Activated CD4-positive, alpha-beta T cell treated with anti-CD3 and anti-CD28 coated beads, Interleukin-2, amount 10 ng/mL, durations not matched to agents 7 days and 5 days (primary cell): ENCODE measurements at regions not wholly inside any gene's neighbourhood (a gene's known extent, or its start where the extent isn't known, plus 50 kb on each side); places are given as distances from the start of the nearest gene placed in this dataset.
"Not testable (repeated sequence)": the region's sequence is repeated elsewhere in the genome, so short reads cannot be mapped to it uniquely, and the experiment has no call there.

Experiments
- CTCF ChIA-PET: fragments of 350-600 bp; sonication (Branson Sonifier 250); formaldehyde crosslinking; loops from one replicate; lab custom pipeline; 2021; ENCODE audit warnings: antibody characterized with exemption; lab: Charles Lee
- POLR2A ChIA-PET: fragments of 350-600 bp; sonication (Branson Sonifier 250); formaldehyde crosslinking; loops from one replicate; lab custom pipeline; 2021; ENCODE audit warnings: antibody characterized with exemption; lab: Charles Lee
- DNase-seq: peaks from one replicate; pipeline ENCODE4 v3.0.0-alpha.2; 2020
- H3K27ac Mint-ChIP-seq: one replicate; pipeline ENCODE4 v1.8.0; 2021; ENCODE audit warnings: mild to moderate bottlenecking, moderate library complexity, mixed read lengths
- H3K27me3 Mint-ChIP-seq: one replicate; pipeline ENCODE4 v1.8.0; 2021; ENCODE audit warnings: mixed read lengths
- H3K36me3 Mint-ChIP-seq: one replicate; pipeline ENCODE4 v1.8.0; 2021; ENCODE audit warnings: low read depth, mixed read lengths
- H3K4me1 Mint-ChIP-seq: one replicate; pipeline ENCODE4 v1.8.0; 2021; ENCODE audit warnings: mixed read lengths
- H3K4me3 Mint-ChIP-seq: one replicate; pipeline ENCODE4 v1.8.0; 2021; ENCODE audit warnings: mild to moderate bottlenecking, moderate library complexity, mixed read lengths
- H3K9me3 Mint-ChIP-seq: one replicate; pipeline ENCODE4 v1.8.0; 2021; ENCODE audit warnings: mixed read lengths

DNA sequence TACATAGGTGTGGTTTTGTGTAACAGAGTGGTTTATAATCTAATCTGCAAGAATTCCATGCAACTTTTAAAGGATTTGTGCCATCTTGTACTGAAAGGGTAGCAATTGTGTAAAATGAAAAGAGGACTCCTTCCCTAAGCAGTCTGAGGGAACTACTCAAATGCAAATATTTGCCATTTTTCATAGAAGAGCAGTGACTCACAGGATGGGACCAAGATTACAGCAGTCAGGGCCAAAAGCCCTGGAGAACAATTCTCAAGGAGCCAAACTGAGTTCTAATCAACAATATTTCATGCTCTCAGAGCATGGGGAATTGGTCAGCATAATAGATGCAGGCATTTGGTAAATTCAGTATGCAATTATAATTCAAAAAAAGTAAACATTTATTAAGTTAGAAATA is 495.8 kb downstream of the CHSY3 start:
- Mint-ChIP-seq H3K27me3 (no peaks in the 10 kb centered on the region), H3K9me3 (no peaks in the 10 kb centered on the region), H3K27ac (no peak overlapping the region), H3K4me1 (no peaks in the 10 kb centered on the region), H3K36me3 (no peaks in the 10 kb centered on the region), H3K4me3 (no peak overlapping the region)
- ChIA-PET CTCF (no interaction called here), POLR2A (no interaction called here)
- no peak for DNase-seq

DNA sequence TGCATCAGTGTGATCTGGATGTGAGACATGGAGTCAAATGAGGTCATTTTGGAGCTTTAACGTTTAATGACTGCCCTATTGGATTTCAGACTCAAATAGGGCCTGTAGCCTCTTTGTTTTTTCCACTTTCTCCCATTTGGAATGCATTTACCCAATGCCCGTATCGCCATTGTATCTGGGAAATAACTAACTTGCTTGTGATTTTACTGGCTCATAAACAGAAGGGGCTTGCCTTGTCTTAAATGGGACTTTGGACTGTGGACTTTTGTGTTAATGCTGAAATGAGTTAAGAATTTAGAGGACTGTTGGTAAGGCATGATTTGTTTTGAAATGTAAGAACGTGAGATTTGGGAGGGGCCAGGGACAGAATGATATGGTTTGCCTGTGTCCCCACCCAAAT is 494.6 kb downstream of the CHSY3 start:
- no peak for DNase-seq
- Mint-ChIP-seq H3K36me3 (no peaks in the 10 kb centered on the region), H3K4me1 (no peaks in the 10 kb centered on the region), H3K9me3 (no peaks in the 10 kb centered on the region), H3K27me3 (no peaks in the 10 kb centered on the region), H3K27ac (no peak overlapping the region), H3K4me3 (no peak overlapping the region)
- POLR2A ChIA-PET, result no interaction called here
- CTCF ChIA-PET, result no interaction called here

DNA sequence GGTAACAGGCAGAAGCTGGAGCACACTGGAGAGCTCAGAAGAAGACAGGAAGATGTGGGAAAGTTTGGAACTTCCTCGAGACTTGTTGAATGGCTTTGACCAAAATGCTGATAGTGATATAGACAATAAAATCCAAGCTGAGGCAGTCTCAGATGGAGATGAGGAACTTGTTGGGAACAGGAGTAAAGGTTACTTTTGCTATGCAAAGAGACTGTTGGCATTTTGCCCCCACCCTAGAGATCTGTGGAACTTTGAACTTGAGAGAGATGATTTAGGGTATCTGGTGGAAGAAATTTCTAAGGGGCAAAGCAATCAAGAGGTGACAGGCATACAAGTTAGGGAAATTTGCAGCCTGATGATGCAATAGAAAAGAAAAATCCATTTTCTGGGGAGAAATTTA is 493.5 kb downstream of the CHSY3 start:
- H3K27ac Mint-ChIP-seq, H3K27me3 Mint-ChIP-seq, H3K4me3 Mint-ChIP-seq, H3K4me1 Mint-ChIP-seq, CTCF ChIA-PET, DNase-seq, H3K36me3 Mint-ChIP-seq, POLR2A ChIA-PET, H3K9me3 Mint-ChIP-seq: not testable (repeated sequence)

DNA sequence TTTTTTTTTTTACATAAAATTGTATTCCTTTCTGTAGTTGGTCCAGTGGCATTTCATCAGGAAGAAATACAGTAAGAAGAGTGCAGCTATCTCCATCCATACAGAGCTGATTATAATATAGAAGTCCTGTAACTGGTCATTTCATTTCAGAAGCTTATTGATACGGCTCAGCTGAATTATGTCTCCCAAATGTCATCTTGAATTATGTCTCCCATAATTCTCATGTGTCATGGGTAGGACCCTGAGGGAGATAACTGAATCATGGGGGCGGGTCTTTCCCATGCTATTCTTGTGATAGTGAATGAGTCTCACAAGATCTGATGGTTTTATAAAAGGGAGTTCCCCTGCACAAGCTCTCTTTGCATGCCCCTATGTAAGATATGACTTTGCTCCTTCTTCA is 492.9 kb downstream of the CHSY3 start:
- no peaks in the 10 kb centered on the region for H3K36me3 Mint-ChIP-seq
- H3K4me1 Mint-ChIP-seq, result no peaks in the 10 kb centered on the region
- no peak overlapping the region for H3K27ac Mint-ChIP-seq
- H3K9me3 Mint-ChIP-seq, result no peaks in the 10 kb centered on the region
- ChIA-PET POLR2A (no interaction called here), CTCF (no interaction called here)
- H3K4me3 Mint-ChIP-seq, result no peak overlapping the region
- H3K27me3 Mint-ChIP-seq, result no peaks in the 10 kb centered on the region
- no peak for DNase-seq

DNA sequence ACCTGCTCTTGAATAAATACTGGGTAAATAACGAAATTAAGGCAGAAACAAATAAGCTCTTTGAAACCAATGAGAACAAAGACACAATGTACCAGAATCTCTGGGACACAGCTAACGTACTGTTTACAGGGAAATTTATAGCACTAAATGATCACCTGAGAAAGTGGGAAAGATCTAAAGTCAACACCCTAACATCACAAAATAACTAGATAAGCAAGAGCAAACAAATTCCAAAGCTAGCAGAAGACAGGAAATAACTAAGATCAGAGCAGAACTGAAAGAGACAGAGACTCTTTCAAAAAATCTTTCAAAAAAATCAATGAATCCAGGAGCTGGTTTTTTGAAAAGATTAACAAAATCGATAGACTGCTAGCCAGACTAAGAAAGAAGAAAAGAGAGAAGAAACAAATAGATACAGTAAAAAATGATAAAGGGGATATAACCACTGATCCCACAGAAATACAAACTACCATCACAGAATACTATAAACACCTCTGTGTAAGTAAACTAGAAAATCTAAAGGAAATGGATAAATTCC is 487.5 kb downstream of the CHSY3 start:
- H3K9me3 Mint-ChIP-seq, H3K4me3 Mint-ChIP-seq, CTCF ChIA-PET, H3K4me1 Mint-ChIP-seq, H3K27me3 Mint-ChIP-seq, POLR2A ChIA-PET, H3K36me3 Mint-ChIP-seq, H3K27ac Mint-ChIP-seq, DNase-seq: not testable (repeated sequence)

DNA sequence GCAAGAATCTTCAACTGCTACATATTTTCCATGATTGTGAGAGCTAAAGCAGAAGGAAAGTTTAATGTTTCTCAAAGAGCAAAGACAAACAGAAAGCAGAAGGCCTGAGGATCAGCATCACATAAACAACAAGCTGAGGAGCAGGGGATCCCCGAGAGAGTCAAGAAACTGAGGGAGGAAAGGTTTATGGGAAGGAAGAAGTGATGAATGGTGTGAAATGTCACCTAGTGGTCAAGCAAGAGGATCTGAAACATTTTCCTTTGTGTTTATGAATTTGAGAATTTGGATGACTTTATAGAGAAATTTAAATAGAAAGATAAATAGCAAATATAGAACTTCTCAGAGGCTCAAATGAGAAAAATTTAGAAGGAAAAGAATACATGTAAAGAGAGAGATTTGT is 481.9 kb downstream of the CHSY3 start:
- ChIA-PET POLR2A (no interaction called here), CTCF (no interaction called here)
- H3K4me3 Mint-ChIP-seq, result no peak overlapping the region
- H3K9me3 Mint-ChIP-seq, result no peaks in the 10 kb centered on the region
- H3K27me3 Mint-ChIP-seq, result no peaks in the 10 kb centered on the region
- H3K27ac Mint-ChIP-seq, result no peak overlapping the region
- DNase-seq, result no peak
- no peaks in the 10 kb centered on the region for H3K4me1 Mint-ChIP-seq
- no peaks in the 10 kb centered on the region for H3K36me3 Mint-ChIP-seq

DNA sequence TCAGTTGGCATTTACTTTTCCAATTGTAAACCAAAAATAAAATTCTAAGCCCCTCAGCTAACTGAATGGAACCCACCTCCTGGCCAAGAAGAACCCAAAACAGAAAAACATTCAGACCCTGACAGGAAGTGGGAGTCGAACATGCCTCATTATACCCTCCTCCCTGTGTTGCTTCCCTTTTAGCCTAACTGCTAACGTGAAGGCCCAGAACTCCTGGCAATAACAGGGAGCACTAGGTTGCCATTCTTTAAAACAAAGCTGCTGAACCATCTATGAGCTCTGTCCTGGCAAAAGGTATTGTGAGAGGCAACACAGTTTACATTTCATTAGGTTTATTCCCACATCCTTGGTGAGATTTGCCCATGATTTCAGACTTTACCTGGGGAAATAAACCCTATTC is 481.4 kb downstream of the CHSY3 start:
- Mint-ChIP-seq H3K4me3 (no peak overlapping the region), H3K9me3 (no peaks in the 10 kb centered on the region), H3K4me1 (no peaks in the 10 kb centered on the region), H3K27ac (no peak overlapping the region), H3K27me3 (no peaks in the 10 kb centered on the region), H3K36me3 (no peaks in the 10 kb centered on the region)
- POLR2A ChIA-PET, result no interaction called here
- no peak for DNase-seq
- CTCF ChIA-PET, result no interaction called here

DNA sequence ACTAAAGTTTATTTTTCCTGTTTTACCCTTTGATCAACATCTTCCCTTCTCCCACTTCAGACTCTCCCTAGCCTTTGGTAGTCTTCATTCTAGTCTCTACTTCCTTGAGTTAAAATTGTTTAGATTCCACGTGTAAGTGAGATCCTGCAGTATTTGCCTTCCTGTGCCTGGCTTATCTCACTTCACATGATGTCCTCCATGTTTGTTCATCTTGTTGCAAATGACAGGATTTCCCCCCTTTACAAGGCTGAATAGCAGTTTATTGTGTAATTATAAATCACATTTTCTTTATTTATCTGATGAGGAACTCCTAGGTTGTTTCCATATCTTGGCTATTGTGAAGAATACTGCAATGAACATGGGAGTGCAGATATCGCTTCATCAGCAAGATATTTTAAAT is 461.7 kb downstream of the CHSY3 start:
- CTCF ChIA-PET, result no interaction called here
- Mint-ChIP-seq H3K4me1 (no peaks in the 10 kb centered on the region), H3K9me3 (no peaks in the 10 kb centered on the region), H3K27ac (no peak overlapping the region), H3K4me3 (no peak overlapping the region), H3K27me3 (no peaks in the 10 kb centered on the region), H3K36me3 (no peaks in the 10 kb centered on the region)
- POLR2A ChIA-PET, result no interaction called here
- DNase-seq, result no peak

DNA sequence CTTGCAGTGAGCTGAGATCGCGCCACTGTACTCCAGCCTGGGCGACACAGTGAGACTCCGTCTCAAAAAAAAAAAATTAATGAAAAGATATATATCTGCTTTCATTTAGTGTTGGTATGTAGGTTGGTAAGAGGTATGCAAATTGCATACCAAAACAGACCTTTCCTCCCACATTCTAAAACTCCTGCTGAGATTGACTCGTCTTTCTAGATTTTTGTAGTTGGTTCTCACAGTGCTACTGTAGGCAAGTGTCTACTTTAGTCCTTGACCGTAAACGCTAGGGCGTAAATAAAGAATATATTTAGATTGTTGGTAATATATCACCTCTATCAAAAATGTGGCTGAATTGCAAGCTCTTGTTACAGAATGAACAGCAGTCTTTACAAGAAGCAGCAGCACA is 445.9 kb downstream of the CHSY3 start:
- Mint-ChIP-seq H3K27me3 (no peaks in the 10 kb centered on the region), H3K4me3 (no peak overlapping the region), H3K36me3 (no peaks in the 10 kb centered on the region), H3K27ac (no peak overlapping the region), H3K9me3 (no peaks in the 10 kb centered on the region), H3K4me1 (no peaks in the 10 kb centered on the region)
- POLR2A ChIA-PET, result no interaction called here
- CTCF ChIA-PET, result no interaction called here
- no peak for DNase-seq

DNA sequence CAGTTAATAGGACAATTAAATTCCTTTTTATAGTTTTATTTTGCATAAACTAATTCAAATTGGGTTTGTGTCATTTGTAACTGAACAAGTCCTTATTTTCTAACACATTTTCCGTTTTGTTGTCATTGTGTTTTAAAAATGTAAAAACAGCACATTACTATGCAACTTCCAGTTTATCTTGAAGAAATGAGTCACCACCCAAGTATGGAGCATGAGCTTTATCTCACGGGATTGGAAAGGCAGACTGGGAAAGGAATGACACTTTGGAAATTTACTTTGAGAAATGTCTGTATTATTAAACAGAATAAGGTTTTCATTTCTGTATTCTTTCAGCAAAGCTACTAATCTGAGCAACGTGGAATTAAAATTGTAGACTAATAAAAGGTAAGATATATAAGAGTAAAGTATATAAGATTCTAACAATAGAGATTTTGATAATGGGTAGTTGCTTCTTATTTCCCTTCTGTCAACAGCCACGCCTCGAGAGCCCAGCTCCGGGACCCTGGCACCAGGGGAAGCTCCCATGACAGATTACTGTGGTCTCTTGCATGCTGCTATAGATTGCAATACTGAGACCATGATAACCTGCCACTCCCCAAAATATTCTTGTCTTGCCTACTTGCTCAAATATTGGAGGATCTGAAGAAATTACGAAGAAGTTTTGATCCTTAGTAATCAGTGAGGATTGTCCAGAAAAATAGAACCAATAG is 433.1 kb downstream of the CHSY3 start:
- H3K27ac Mint-ChIP-seq, result no peak overlapping the region
- no peaks in the 10 kb centered on the region for H3K9me3 Mint-ChIP-seq
- H3K27me3 Mint-ChIP-seq, result no peaks in the 10 kb centered on the region
- no peak overlapping the region for H3K4me3 Mint-ChIP-seq
- no peaks in the 10 kb centered on the region for H3K36me3 Mint-ChIP-seq
- no peaks in the 10 kb centered on the region for H3K4me1 Mint-ChIP-seq
- ChIA-PET CTCF (no interaction called here), POLR2A (no interaction called here)
- DNase-seq, result no peak

DNA sequence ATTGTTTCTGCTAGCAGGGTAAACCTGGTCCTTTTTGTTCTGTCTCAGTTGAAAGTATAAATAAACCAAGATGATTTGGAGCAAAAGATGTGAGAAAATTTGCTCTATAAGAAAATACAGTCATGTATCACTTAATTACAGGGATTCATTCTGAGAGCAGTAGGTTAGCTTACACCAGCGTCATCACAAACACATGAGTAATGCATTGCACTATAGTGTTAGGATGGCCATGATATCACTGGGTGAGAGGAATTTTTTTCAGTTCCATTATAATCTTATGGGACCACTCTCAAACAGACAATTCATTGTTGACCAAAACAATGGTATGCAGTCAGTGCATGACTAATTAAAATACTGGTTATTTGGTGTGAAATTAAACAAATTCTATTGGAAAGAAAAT is 430.9 kb downstream of the CHSY3 start:
- CTCF ChIA-PET, result no interaction called here
- DNase-seq, result no peak
- Mint-ChIP-seq H3K4me3 (no peak overlapping the region), H3K27ac (no peak overlapping the region), H3K36me3 (no peaks in the 10 kb centered on the region), H3K4me1 (no peaks in the 10 kb centered on the region), H3K9me3 (no peaks in the 10 kb centered on the region), H3K27me3 (no peaks in the 10 kb centered on the region)
- POLR2A ChIA-PET, result no interaction called here

DNA sequence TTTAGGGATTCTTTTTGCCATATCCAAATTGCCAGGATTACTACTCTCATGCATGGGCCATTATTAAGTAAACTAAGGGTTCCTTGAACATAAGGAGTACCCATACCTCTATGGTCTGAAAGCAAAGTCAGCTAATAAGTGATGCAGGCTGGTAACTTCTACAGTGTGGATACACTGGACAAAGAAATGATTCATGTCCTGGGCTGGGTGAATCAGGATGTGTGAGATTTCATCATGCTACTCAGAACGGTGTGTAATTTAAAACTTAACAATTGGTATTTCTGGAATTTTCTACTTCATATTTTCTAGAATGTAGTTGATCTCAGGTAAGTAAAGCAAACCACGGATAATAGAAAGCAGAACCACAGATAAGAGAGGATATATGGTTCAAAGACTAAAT is 428.8 kb downstream of the CHSY3 start:
- Mint-ChIP-seq H3K36me3 (no peaks in the 10 kb centered on the region), H3K9me3 (no peaks in the 10 kb centered on the region), H3K27me3 (no peaks in the 10 kb centered on the region), H3K4me3 (no peak overlapping the region), H3K4me1 (no peaks in the 10 kb centered on the region), H3K27ac (no peak overlapping the region)
- no peak for DNase-seq
- ChIA-PET POLR2A (no interaction called here), CTCF (no interaction called here)

DNA sequence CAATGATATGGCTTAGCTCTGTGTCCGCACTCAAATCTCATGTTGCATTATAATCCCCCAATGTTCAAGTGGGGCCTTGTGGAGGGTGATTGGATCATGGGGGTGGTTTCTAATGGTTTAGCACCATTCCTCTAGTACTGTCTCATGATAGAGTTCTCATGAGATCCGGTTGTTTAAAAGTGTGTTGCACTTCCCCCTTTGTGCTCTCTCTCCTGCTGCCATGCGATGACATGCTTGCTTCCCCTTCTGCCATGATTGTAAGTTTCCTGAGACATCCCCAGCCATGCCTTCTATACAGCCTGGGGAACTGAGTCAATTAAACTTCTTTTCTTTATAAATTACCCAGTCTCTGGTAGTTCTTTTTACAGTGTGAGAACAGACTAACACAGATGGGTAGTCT is 427.1 kb downstream of the CHSY3 start:
- Mint-ChIP-seq H3K27me3 (no peaks in the 10 kb centered on the region), H3K36me3 (no peaks in the 10 kb centered on the region), H3K4me1 (no peaks in the 10 kb centered on the region), H3K9me3 (no peaks in the 10 kb centered on the region), H3K4me3 (no peak overlapping the region), H3K27ac (no peak overlapping the region)
- DNase-seq, result no peak
- POLR2A ChIA-PET, result no interaction called here
- CTCF ChIA-PET, result interaction anchor here (0.6 kb wide), 1 partner anchor 69 kb away, joined by 5 read pairs; no protein-coding TSS in a partner anchor
